Urinary bladder (tissue), 3 donors: ENCODE measurements at regions not wholly inside any gene's neighbourhood (a gene's known extent, or its start where the extent isn't known, plus 50 kb on each side); places are given as distances from the start of the nearest gene placed in this dataset.
"Not testable (repeated sequence)": the region's sequence is repeated elsewhere in the genome, so short reads cannot be mapped to it uniquely, and the experiment has no call there.

Experiments used
- DNase-seq: peaks from one replicate; pipeline ENCODE4 v3.0.0-alpha.2; 2015; ENCODE audit errors: extremely low spot score
- H3K27ac ChIP-seq: one replicate; pipeline ENCODE4 v1.5.1; 2013; ENCODE audit warnings: low read depth, mild to moderate bottlenecking, moderate library complexity
- H3K36me3 ChIP-seq: one replicate; pipeline ENCODE4 v1.6.1; 2013; ENCODE audit warnings: mild to moderate bottlenecking, moderate library complexity; ENCODE audit not compliant: insufficient read depth
- H3K4me1 ChIP-seq: one replicate; pipeline ENCODE4 v1.6.1; 2013; ENCODE audit warnings: mild to moderate bottlenecking, moderate library complexity; ENCODE audit not compliant: insufficient read depth
- H3K4me3 ChIP-seq: one replicate; pipeline ENCODE4 v1.5.1; 2013; ENCODE audit warnings: low read depth, low read length
- WGBS: extraction: QIAGEN DNeasy Blood & Tissue Kit; methylation state at CpG from one replicate; pipeline ENCODE4 v1.1.7; 2013; 5-methylcytosine and 5-hydroxymethylcytosine counted together
- donor health status: healthy with polysubstance abuse.
- donor health status: healthy.

GRCh38 chr9:31377358-31377757, 1007.1 kb upstream of the ACO1 start:
- peaks cover 2% of the 10 kb centered on the region for H3K36me3 ChIP-seq
- H3K4me3 ChIP-seq, result no peak overlapping the region
- WGBS, result 75% methylated on average over 4 of the region's 4 CpGs
- H3K27ac ChIP-seq, result no peak overlapping the region
- no peak for DNase-seq
- no peaks in the 10 kb centered on the region for H3K4me1 ChIP-seq

- WGBS, result 92% methylated on average over 1 of the region's 1 CpG
- Histone ChIP-seq H3K4me3 (no peak overlapping the region), H3K27ac (no peak overlapping the region), H3K4me1 (no peaks in the 10 kb centered on the region), H3K36me3 (no peaks in the 10 kb centered on the region)
- DNase-seq, result no peak
These were observed 995.8 kb upstream of the ACO1 start for GRCh38 chr9:31388660-31389059.

GRCh38 chr9:31389075-31389474, 995.4 kb upstream of the ACO1 start:
- WGBS, result 76% methylated on average over 3 of the region's 3 CpGs
- Histone ChIP-seq H3K36me3 (no peaks in the 10 kb centered on the region), H3K4me3 (no peak overlapping the region), H3K4me1 (no peaks in the 10 kb centered on the region), H3K27ac (no peak overlapping the region)
- no peak for DNase-seq

- Histone ChIP-seq H3K4me3 (no peak overlapping the region), H3K4me1 (no peaks in the 10 kb centered on the region), H3K27ac (no peak overlapping the region), H3K36me3 (no peaks in the 10 kb centered on the region)
- no peak for DNase-seq
- 48% methylated on average over 5 of the region's 5 CpGs for WGBS
These were observed 993.9 kb upstream of the ACO1 start for GRCh38 chr9:31390403-31391025.

- H3K4me1 ChIP-seq, result no peaks in the 10 kb centered on the region
- H3K36me3 ChIP-seq, result no peaks in the 10 kb centered on the region
- H3K27ac ChIP-seq, result no peak overlapping the region
- no peak for DNase-seq
- H3K4me3 ChIP-seq, result no peak overlapping the region
These were observed 991.2 kb upstream of the ACO1 start for GRCh38 chr9:31393240-31393639.

GRCh38 chr9:31394015-31394473, 990.4 kb upstream of the ACO1 start:
- H3K4me1 ChIP-seq, result no peaks in the 10 kb centered on the region
- peak; percentile 1 for DNase-seq
- no peaks in the 10 kb centered on the region for H3K36me3 ChIP-seq
- H3K4me3 ChIP-seq, result no peak overlapping the region
- WGBS, result 18% methylated on average over 2 of the region's 2 CpGs
- H3K27ac ChIP-seq, result no peak overlapping the region

- no peak overlapping the region for H3K27ac ChIP-seq
- no peaks in the 10 kb centered on the region for H3K4me1 ChIP-seq
- no peak overlapping the region for H3K4me3 ChIP-seq
- no peak for DNase-seq
- H3K36me3 ChIP-seq, result no peaks in the 10 kb centered on the region
These were observed 972.4 kb upstream of the ACO1 start for GRCh38 chr9:31412081-31412480.

GRCh38 chr9:31415164-31415563, 969.3 kb upstream of the ACO1 start:
- H3K36me3 ChIP-seq, result no peaks in the 10 kb centered on the region
- H3K4me3 ChIP-seq, result no peak overlapping the region
- no peaks in the 10 kb centered on the region for H3K4me1 ChIP-seq
- DNase-seq, result no peak
- no peak overlapping the region for H3K27ac ChIP-seq

GRCh38 chr9:31418419-31418818, 966.0 kb upstream of the ACO1 start:
- H3K27ac ChIP-seq, result no peak overlapping the region
- WGBS, result 92% methylated on average over 4 of the region's 4 CpGs
- no peak overlapping the region for H3K4me3 ChIP-seq
- no peaks in the 10 kb centered on the region for H3K36me3 ChIP-seq
- DNase-seq, result no peak
- H3K4me1 ChIP-seq, result no peaks in the 10 kb centered on the region

- H3K27ac ChIP-seq, H3K4me3 ChIP-seq, H3K36me3 ChIP-seq, H3K4me1 ChIP-seq, DNase-seq: not testable (repeated sequence)
- 62% methylated on average over 7 of the region's 7 CpGs for WGBS
These were observed 940.6 kb upstream of the ACO1 start for GRCh38 chr9:31443630-31444457.

- H3K4me1 ChIP-seq, result no peaks in the 10 kb centered on the region
- DNase-seq, result no peak
- H3K4me3 ChIP-seq, result no peak overlapping the region
- H3K27ac ChIP-seq, result no peak overlapping the region
- no peaks in the 10 kb centered on the region for H3K36me3 ChIP-seq
- 94% methylated on average over 1 of the region's 1 CpG for WGBS
These were observed 939.1 kb upstream of the ACO1 start for GRCh38 chr9:31445357-31445756.

- Histone ChIP-seq H3K27ac (no peak overlapping the region), H3K36me3 (no peaks in the 10 kb centered on the region), H3K4me1 (no peaks in the 10 kb centered on the region), H3K4me3 (no peak overlapping the region)
- WGBS, result 83% methylated on average over 4 of the region's 4 CpGs
- DNase-seq, result no peak
These were observed 938.5 kb upstream of the ACO1 start for GRCh38 chr9:31445960-31446359.

- WGBS, result 79% methylated on average over 4 of the region's 4 CpGs
- no peak for DNase-seq
- no peaks in the 10 kb centered on the region for H3K36me3 ChIP-seq
- no peaks in the 10 kb centered on the region for H3K4me1 ChIP-seq
- no peak overlapping the region for H3K27ac ChIP-seq
- no peak overlapping the region for H3K4me3 ChIP-seq
These were observed 917.4 kb upstream of the ACO1 start for GRCh38 chr9:31467075-31467474.

- DNase-seq, result no peak
- H3K4me1 ChIP-seq, result no peaks in the 10 kb centered on the region
- 66% methylated on average over 5 of the region's 5 CpGs for WGBS
- no peak overlapping the region for H3K4me3 ChIP-seq
- no peak overlapping the region for H3K27ac ChIP-seq
- no peaks in the 10 kb centered on the region for H3K36me3 ChIP-seq
These were observed 914.4 kb upstream of the ACO1 start for GRCh38 chr9:31470051-31470450.
